ENCODE measurements at regions not wholly inside any gene's neighbourhood (a gene's known extent, or its start where the extent isn't known, plus 50 kb on each side); places are given as distances from the start of the nearest gene placed in this dataset.
"Not testable (repeated sequence)": the region's sequence is repeated elsewhere in the genome, so short reads cannot be mapped to it uniquely, and the experiment has no call there.

- no peak for DNase-seq
These were observed 87.7 kb upstream of the NOX3 start for GRCh38 chr6:155543166-155543847.

GRCh38 chr6:155542036-155542435, 86.4 kb upstream of the NOX3 start:
- no peak for DNase-seq

GRCh38 chr6:155538708-155539390, 83.2 kb upstream of the NOX3 start:
- DNase-seq, result no peak

- DNase-seq, result no peak
These were observed 79.0 kb upstream of the NOX3 start for GRCh38 chr6:155534678-155535077.

GRCh38 chr6:155530219-155530834, 74.7 kb upstream of the NOX3 start:
- no peak for DNase-seq

GRCh38 chr6:155529814-155530213, 74.2 kb upstream of the NOX3 start:
- DNase-seq, result not testable (repeated sequence)

GRCh38 chr6:155528982-155529453, 73.4 kb upstream of the NOX3 start:
- no peak for DNase-seq

- no peak for DNase-seq
These were observed 72.7 kb upstream of the NOX3 start for GRCh38 chr6:155528335-155528734.

GRCh38 chr6:155527443-155527842, 71.8 kb upstream of the NOX3 start:
- no peak for DNase-seq

GRCh38 chr6:155523821-155524651, 68.4 kb upstream of the NOX3 start:
- DNase-seq, result no peak

GRCh38 chr6:155521719-155522118, 66.1 kb upstream of the NOX3 start:
- no peak for DNase-seq

- DNase-seq, result no peak
These were observed 64.4 kb upstream of the NOX3 start for GRCh38 chr6:155520078-155520477.

- no peak for DNase-seq
These were observed 63.6 kb upstream of the NOX3 start for GRCh38 chr6:155519176-155519738.

GRCh38 chr6:155517294-155517693, 61.7 kb upstream of the NOX3 start:
- DNase-seq, result no peak

- no peak for DNase-seq
These were observed 55.2 kb upstream of the NOX3 start for GRCh38 chr6:155510879-155511278.

- DNase-seq, result no peak
These were observed 54.3 kb upstream of the NOX3 start for GRCh38 chr6:155509743-155510475.

GRCh38 chr6:155505608-155505989, 50.0 kb upstream of the NOX3 start:
- DNase-seq, result no peak

Measured in activated CD4-positive, alpha-beta T cell treated with anti-CD3 and anti-CD28 coated beads for 1 hour (primary cell).